ENCODE measurements at regions not wholly inside any gene's neighbourhood (a gene's known extent, or its start where the extent isn't known, plus 50 kb on each side); places are given as distances from the start of the nearest gene placed in this dataset.

GRCh38 chr13:44218501-44219240 is 155.0 kb upstream of the SERP2 start:
- H3K36me3 ChIP-seq (ENCODE audit: control insufficient read depth, insufficient read depth, low read length), result no peaks in the 10 kb centered on the region
- no peak overlapping the region for H3K4me3 Mint-ChIP-seq
- H3K4me3 ChIP-seq (ENCODE audit: low read length), result no peak overlapping the region
- no peaks in the 10 kb centered on the region for H3K36me3 Mint-ChIP-seq
- H3K27ac ChIP-seq (ENCODE audit: low read length), result no peak overlapping the region
- no peak for TF ChIP-seq CTCF (IDR thresholded peaks at IDR 0.05)
- no peaks in the 10 kb centered on the region for H3K9me3 ChIP-seq (ENCODE audit: control insufficient read depth, insufficient read depth, low read length)
- H3K27ac Mint-ChIP-seq, result no peak overlapping the region
- H3K4me1 ChIP-seq (ENCODE audit: control insufficient read depth, insufficient read depth, low read length), result no peaks in the 10 kb centered on the region
- no peak for DNase-seq
- no peaks in the 10 kb centered on the region for H3K27me3 ChIP-seq (ENCODE audit: control insufficient read depth, insufficient read depth, low read length)
- H3K4me1 Mint-ChIP-seq, result no peaks in the 10 kb centered on the region
- intact Hi-C loops (cut with micrococcal nuclease), result no loop called here
- WGBS (ENCODE audit: insufficient coverage), result 95% methylated on average over 10 of the region's 10 CpGs
- no peak for ATAC-seq
- no peaks in the 10 kb centered on the region for H3K9me3 Mint-ChIP-seq
- peaks cover 0 to 7% of the 10 kb centered on the region in 2 donors for H3K27me3 Mint-ChIP-seq (ENCODE audit: low read depth in 2 of 2)

- H3K9me3 ChIP-seq (ENCODE audit: control insufficient read depth, insufficient read depth, low read length), result no peaks in the 10 kb centered on the region
- 89% methylated on average over 13 of the region's 13 CpGs for WGBS (ENCODE audit: insufficient coverage)
- no peaks in the 10 kb centered on the region for H3K4me1 Mint-ChIP-seq
- no peak overlapping the region for H3K27ac ChIP-seq (ENCODE audit: low read length)
- H3K27me3 Mint-ChIP-seq (ENCODE audit: low read depth in 2 of 2), result peaks cover 0 to 7% of the 10 kb centered on the region in 2 donors
- ATAC-seq (no peak), DNase-seq (no peak)
- H3K4me3 ChIP-seq (ENCODE audit: low read length), result no peak overlapping the region
- H3K4me1 ChIP-seq (ENCODE audit: control insufficient read depth, insufficient read depth, low read length), result no peaks in the 10 kb centered on the region
- no peaks in the 10 kb centered on the region for H3K9me3 Mint-ChIP-seq
- H3K36me3 ChIP-seq (ENCODE audit: control insufficient read depth, insufficient read depth, low read length), result no peaks in the 10 kb centered on the region
- intact Hi-C loops (cut with micrococcal nuclease), result no loop called here
- H3K27me3 ChIP-seq (ENCODE audit: control insufficient read depth, insufficient read depth, low read length), result no peaks in the 10 kb centered on the region
- H3K27ac Mint-ChIP-seq, result no peak overlapping the region
- no peaks in the 10 kb centered on the region for H3K36me3 Mint-ChIP-seq
- TF ChIP-seq CTCF (IDR thresholded peaks at IDR 0.05), result no peak
- H3K4me3 Mint-ChIP-seq, result no peak overlapping the region
Measured at GRCh38 chr13:44219577-44220548, 153.8 kb upstream of the SERP2 start.

GRCh38 chr13:44220948-44221347 is 152.7 kb upstream of the SERP2 start:
- Histone ChIP-seq H3K9me3 (ENCODE audit: control insufficient read depth, insufficient read depth, low read length) (no peaks in the 10 kb centered on the region), H3K4me3 (ENCODE audit: low read length) (no peak overlapping the region), H3K27me3 (ENCODE audit: control insufficient read depth, insufficient read depth, low read length) (no peaks in the 10 kb centered on the region), H3K4me1 (ENCODE audit: control insufficient read depth, insufficient read depth, low read length) (no peaks in the 10 kb centered on the region), H3K36me3 (ENCODE audit: control insufficient read depth, insufficient read depth, low read length) (no peaks in the 10 kb centered on the region), H3K27ac (ENCODE audit: low read length) (no peak overlapping the region)
- ATAC-seq (no peak), DNase-seq (no peak)
- peaks cover 0 to 7% of the 10 kb centered on the region in 2 donors for H3K27me3 Mint-ChIP-seq (ENCODE audit: low read depth in 2 of 2)
- intact Hi-C loops (cut with micrococcal nuclease), result no loop called here
- no peak for TF ChIP-seq CTCF (IDR thresholded peaks at IDR 0.05)
- H3K9me3 Mint-ChIP-seq, result no peaks in the 10 kb centered on the region
- no peak overlapping the region for H3K27ac Mint-ChIP-seq
- 63% methylated on average over 3 of the region's 3 CpGs for WGBS (ENCODE audit: insufficient coverage)
- H3K4me1 Mint-ChIP-seq, result no peaks in the 10 kb centered on the region
- no peak overlapping the region for H3K4me3 Mint-ChIP-seq
- no peaks in the 10 kb centered on the region for H3K36me3 Mint-ChIP-seq
